Hepatocyte (in vitro differentiated cells): ENCODE measurements at regions not wholly inside any gene's neighbourhood (a gene's known extent, or its start where the extent isn't known, plus 50 kb on each side); places are given as distances from the start of the nearest gene placed in this dataset.

Source experiments
- DNase-seq: peaks from one replicate; pipeline ENCODE4 v3.0.0-alpha.2; 2016; ENCODE audit warnings: low spot score
- H2AFZ ChIP-seq: fragments of 200-600 bp; sonication (generic); 2 replicates; pipeline ENCODE4 v1.6.0; 2016; ENCODE audit warnings: antibody characterized with exemption, mild to moderate bottlenecking
- H3K27ac ChIP-seq: fragments of 200-600 bp; sonication (generic); 2 replicates; pipeline ENCODE4 v1.5.1; 2016; ENCODE audit warnings: mild to moderate bottlenecking
- H3K27me3 ChIP-seq: fragments of 200-600 bp; sonication (generic); 2 replicates; pipeline ENCODE4 v1.6.1; 2016
- H3K36me3 ChIP-seq: fragments of 200-600 bp; sonication (generic); replicated peaks from 2 replicates; pipeline ENCODE4 v1.5.1; 2016; ENCODE audit warnings: low read depth; ENCODE audit not compliant: insufficient read depth
- H3K4me1 ChIP-seq: fragments of 200-600 bp; sonication (generic); 2 replicates; pipeline ENCODE4 v1.5.1; 2016; ENCODE audit warnings: mild to moderate bottlenecking, moderate library complexity; ENCODE audit not compliant: insufficient read depth
- H3K4me2 ChIP-seq: fragments of 200-600 bp; sonication (generic); 2 replicates; pipeline ENCODE4 v1.6.0; 2016
- H3K4me3 ChIP-seq: fragments of 200-600 bp; sonication (generic); 2 replicates; pipeline ENCODE4 v1.5.1; 2016; ENCODE audit warnings: mild to moderate bottlenecking
- H3K79me2 ChIP-seq: fragments of 200-600 bp; sonication (generic); 2 replicates; pipeline ENCODE4 v1.6.0; 2017; ENCODE audit warnings: mild to moderate bottlenecking
- H3K9me2 ChIP-seq: fragments of 200-600 bp; sonication (generic); replicated peaks from 2 replicates; pipeline ENCODE4 v1.6.0; 2017; ENCODE audit warnings: mild to moderate bottlenecking; ENCODE audit not compliant: insufficient read depth
- H3K9me3 ChIP-seq: fragments of 200-600 bp; sonication (generic); 2 replicates; pipeline ENCODE4 v1.5.1; 2016; ENCODE audit warnings: low read depth, mild to moderate bottlenecking
- H4K20me1 ChIP-seq: fragments of 200-600 bp; sonication (generic); 2 replicates; pipeline ENCODE4 v1.6.0; 2016; ENCODE audit warnings: mild to moderate bottlenecking; ENCODE audit not compliant: insufficient read depth, poor library complexity, severe bottlenecking
- EZH2 ChIP-seq: fragments of 200-600 bp; sonication (generic); IDR thresholded peaks from 2 replicates; pipeline ENCODE4 v1.6.1; 2016; ENCODE audit warnings: antibody characterized with exemption, mild to moderate bottlenecking, borderline replicate concordance
- EZH2phosphoT487 ChIP-seq: fragments of 200-600 bp; sonication (generic); IDR thresholded peaks from one replicate; pipeline ENCODE4 v1.6.1; 2018; ENCODE audit warnings: antibody characterized with exemption, mild to moderate bottlenecking, low read depth, moderate library complexity; ENCODE audit not compliant: unreplicated experiment, severe bottlenecking
- WGBS: methylation state at CpG from one replicate; pipeline ENCODE4 v1.1.6; 2016; ENCODE audit warnings: low lambda C conversion rate; ENCODE audit errors: missing lambda C conversion rate; 5-methylcytosine and 5-hydroxymethylcytosine counted together
- TF ChIP-seq, protein P1 (sequence below): fragments of 200-600 bp; sonication (generic); IDR thresholded peaks from 2 replicates; pipeline ENCODE4 v1.5.1; 2016; ENCODE audit warnings: antibody characterized with exemption, mild to moderate bottlenecking; ENCODE audit not compliant: poor library complexity

DNA sequence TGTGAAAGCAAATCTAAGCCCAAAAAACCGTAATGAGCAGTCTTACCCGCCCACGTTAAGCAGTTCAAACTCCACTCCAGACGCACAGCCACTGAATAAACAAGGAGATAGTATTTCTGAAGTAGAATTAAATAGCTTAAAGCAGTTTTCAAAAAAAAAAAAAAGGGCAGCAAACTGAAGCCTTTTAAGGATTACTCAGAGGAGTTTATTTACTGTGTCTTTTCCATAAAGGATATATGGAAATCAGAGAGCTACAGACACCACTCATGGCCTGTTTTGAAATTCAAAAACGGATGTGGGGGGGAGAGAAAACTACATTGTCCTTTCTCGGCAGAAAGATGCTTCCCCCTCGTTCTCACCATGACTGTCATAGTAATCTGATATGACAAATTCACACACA is 83.7 kb upstream of the IRX1 start:
- DNase-seq, result no peak
- Histone ChIP-seq H2AFZ (no peak overlapping the region), H3K27ac (no peak overlapping the region), H3K4me2 (peak overlapping the region; percentile 54), H3K4me3 (no peak overlapping the region), H3K79me2 (no peaks in the 10 kb centered on the region), H3K9me2 (no peaks in the 10 kb centered on the region), H3K9me3 (no peaks in the 10 kb centered on the region), H3K36me3 (no peaks in the 10 kb centered on the region), H4K20me1 (no peaks in the 10 kb centered on the region), H3K4me1 (peaks cover 8% of the 10 kb centered on the region), H3K27me3 (no peaks in the 10 kb centered on the region)
- WGBS, result 8% methylated on average over 7 of the region's 7 CpGs
- TF ChIP-seq, protein P1, sequence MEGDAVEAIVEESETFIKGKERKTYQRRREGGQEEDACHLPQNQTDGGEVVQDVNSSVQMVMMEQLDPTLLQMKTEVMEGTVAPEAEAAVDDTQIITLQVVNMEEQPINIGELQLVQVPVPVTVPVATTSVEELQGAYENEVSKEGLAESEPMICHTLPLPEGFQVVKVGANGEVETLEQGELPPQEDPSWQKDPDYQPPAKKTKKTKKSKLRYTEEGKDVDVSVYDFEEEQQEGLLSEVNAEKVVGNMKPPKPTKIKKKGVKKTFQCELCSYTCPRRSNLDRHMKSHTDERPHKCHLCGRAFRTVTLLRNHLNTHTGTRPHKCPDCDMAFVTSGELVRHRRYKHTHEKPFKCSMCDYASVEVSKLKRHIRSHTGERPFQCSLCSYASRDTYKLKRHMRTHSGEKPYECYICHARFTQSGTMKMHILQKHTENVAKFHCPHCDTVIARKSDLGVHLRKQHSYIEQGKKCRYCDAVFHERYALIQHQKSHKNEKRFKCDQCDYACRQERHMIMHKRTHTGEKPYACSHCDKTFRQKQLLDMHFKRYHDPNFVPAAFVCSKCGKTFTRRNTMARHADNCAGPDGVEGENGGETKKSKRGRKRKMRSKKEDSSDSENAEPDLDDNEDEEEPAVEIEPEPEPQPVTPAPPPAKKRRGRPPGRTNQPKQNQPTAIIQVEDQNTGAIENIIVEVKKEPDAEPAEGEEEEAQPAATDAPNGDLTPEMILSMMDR, result no peak
- TF ChIP-seq EZH2 (no peak), EZH2phosphoT487 (no peak)

DNA sequence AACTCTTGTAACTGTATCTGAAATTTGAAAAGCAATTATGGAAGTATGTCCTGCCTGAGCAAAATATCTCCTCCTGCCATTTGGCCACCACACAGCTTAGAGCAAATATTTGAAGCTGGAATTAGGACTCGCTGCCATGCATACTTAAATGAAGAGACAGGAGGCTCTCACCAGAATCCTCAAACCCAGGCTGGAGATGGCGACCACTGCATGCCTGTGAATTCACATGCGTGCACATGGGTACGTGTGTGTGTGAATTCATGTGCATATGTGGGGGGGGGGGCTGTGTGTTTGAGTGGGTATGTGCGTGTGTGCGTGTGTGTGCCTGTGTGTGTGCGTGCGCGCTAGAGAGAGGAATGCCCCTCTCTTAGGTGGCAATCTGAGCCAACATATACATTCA is 84.1 kb upstream of the IRX1 start:
- H3K4me3 ChIP-seq, result no peak overlapping the region
- H3K4me2 ChIP-seq, result peak overlapping the region; percentile 54
- DNase-seq, result no peak
- no peaks in the 10 kb centered on the region for H3K27me3 ChIP-seq
- no peak overlapping the region for H2AFZ ChIP-seq
- H4K20me1 ChIP-seq, result no peaks in the 10 kb centered on the region
- H3K27ac ChIP-seq, result peak overlapping the region; percentile 50
- no peaks in the 10 kb centered on the region for H3K79me2 ChIP-seq
- H3K9me2 ChIP-seq, result no peaks in the 10 kb centered on the region
- H3K9me3 ChIP-seq, result no peaks in the 10 kb centered on the region
- 80% methylated on average over 9 of the region's 9 CpGs for WGBS
- TF ChIP-seq EZH2 (no peak), EZH2phosphoT487 (no peak)
- TF ChIP-seq, protein P1, result no peak
- no peaks in the 10 kb centered on the region for H3K36me3 ChIP-seq
- H3K4me1 ChIP-seq, result peaks cover 8% of the 10 kb centered on the region

DNA sequence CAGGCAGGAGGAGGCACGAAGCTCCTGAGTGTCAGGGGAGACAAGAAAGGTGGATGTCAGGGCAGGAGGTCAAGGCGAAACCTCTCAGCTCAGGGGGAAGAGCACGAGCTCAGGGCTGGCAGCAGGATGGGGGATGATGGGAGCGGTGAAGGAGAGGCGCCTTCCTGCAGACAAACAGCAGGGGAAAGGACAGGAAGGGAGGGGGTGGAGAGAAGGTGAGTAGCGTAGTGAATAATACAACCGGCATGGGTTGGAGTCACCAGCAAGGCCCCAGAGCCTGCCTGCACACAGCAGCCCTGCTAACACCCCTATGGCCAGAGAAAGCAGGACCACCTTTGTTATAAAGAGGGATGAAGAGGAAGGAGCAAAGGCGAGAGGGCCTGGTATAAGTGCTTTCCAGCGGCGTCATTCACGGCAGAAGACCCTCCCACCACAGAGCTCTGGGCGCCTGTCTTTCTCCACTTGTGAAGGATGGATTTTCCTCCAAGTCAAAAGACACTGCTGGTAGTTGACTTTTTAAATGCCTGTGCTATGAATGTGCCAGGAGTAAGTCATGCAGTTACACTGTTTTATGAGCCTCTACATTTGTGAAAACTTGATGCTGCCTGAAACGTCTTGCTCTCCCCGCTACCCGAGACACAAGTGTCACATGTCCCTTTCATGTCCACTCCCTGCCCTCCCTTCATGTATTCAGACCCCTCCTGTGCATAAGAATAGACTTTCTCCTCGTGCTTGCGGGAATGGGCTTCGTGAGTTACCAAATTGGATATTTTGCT is 84.8 kb upstream of the IRX1 start:
- no peak for DNase-seq
- no peaks in the 10 kb centered on the region for H4K20me1 ChIP-seq
- no peak overlapping the region for H3K4me3 ChIP-seq
- H2AFZ ChIP-seq, result no peak overlapping the region
- H3K9me2 ChIP-seq, result no peaks in the 10 kb centered on the region
- no peaks in the 10 kb centered on the region for H3K9me3 ChIP-seq
- peak overlapping the region; percentile 50 for H3K27ac ChIP-seq
- no peaks in the 10 kb centered on the region for H3K36me3 ChIP-seq
- WGBS, result 88% methylated on average over 18 of the region's 18 CpGs
- H3K4me1 ChIP-seq, result peaks cover 8% of the 10 kb centered on the region
- no peak for TF ChIP-seq EZH2phosphoT487
- TF ChIP-seq, protein P1, result no peak
- no peak for TF ChIP-seq EZH2
- no peaks in the 10 kb centered on the region for H3K27me3 ChIP-seq
- H3K79me2 ChIP-seq, result no peaks in the 10 kb centered on the region
- H3K4me2 ChIP-seq, result no peak overlapping the region

DNA sequence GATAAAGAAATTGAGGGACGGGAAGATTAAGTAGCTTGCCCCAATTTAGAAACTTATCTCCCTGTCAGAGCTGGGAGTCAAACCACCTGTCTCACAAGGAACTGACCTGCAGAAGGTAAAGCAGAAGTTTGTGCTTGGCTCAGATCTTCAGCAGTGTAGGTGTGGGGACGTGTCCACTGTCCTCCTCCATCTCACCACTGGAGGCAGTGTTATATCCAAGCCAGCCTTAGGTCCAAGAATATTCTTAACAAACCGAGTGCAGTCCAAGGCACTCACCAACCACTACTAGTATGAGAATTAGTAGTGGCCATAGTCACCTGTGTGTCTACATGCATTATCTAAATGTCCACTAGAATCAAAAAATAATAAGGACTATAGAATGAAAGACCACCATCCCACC is 86.3 kb upstream of the IRX1 start:
- H3K36me3 ChIP-seq, result no peaks in the 10 kb centered on the region
- no peak overlapping the region for H3K4me2 ChIP-seq
- WGBS, result 93% methylated on average over 3 of the region's 3 CpGs
- no peaks in the 10 kb centered on the region for H3K27me3 ChIP-seq
- H2AFZ ChIP-seq, result no peak overlapping the region
- TF ChIP-seq EZH2, result no peak
- H3K27ac ChIP-seq, result no peak overlapping the region
- H3K4me3 ChIP-seq, result no peak overlapping the region
- H3K79me2 ChIP-seq, result no peaks in the 10 kb centered on the region
- peaks cover 8% of the 10 kb centered on the region for H3K4me1 ChIP-seq
- DNase-seq, result no peak
- H3K9me2 ChIP-seq, result no peaks in the 10 kb centered on the region
- H3K9me3 ChIP-seq, result no peaks in the 10 kb centered on the region
- no peaks in the 10 kb centered on the region for H4K20me1 ChIP-seq
